ENCODE measurements at regions not wholly inside any gene's neighbourhood (a gene's known extent, or its start where the extent isn't known, plus 50 kb on each side); places are given as distances from the start of the nearest gene placed in this dataset.
A peak's percentile ranks its signal among the peaks of the same experiment; 100 is the strongest.

GRCh38 chr22:49494555-49494954 is 333.1 kb downstream of the BRD1 start:
- in situ Hi-C loops (cut with HindIII; ENCODE audit: low pct_unique_long_range_greater_than_20kb, low sequenced_read_pairs): no loop called here
- DNase-seq (ENCODE audit: low read depth in 1 of 2, low spot score in 1 of 2): no peak
- no peak for TF ChIP-seq JUND (IDR thresholded peaks at IDR 0.05; ENCODE audit: low read depth)

- in situ Hi-C loops (cut with HindIII; ENCODE audit: low pct_unique_long_range_greater_than_20kb, low sequenced_read_pairs): no loop called here
- no peak for TF ChIP-seq JUND (IDR thresholded peaks at IDR 0.05; ENCODE audit: low read depth)
- DNase-seq (ENCODE audit: low read depth in 1 of 2, low spot score in 1 of 2): no peak
Measured at GRCh38 chr22:49492741-49493251, 334.9 kb downstream of the BRD1 start.

- TF ChIP-seq JUND (IDR thresholded peaks at IDR 0.05; ENCODE audit: low read depth): no peak
- in situ Hi-C loops (cut with HindIII; ENCODE audit: low pct_unique_long_range_greater_than_20kb, low sequenced_read_pairs): no loop called here
- DNase-seq (ENCODE audit: low read depth in 1 of 2, low spot score in 1 of 2): no peak
Measured at GRCh38 chr22:49492308-49492707, 335.4 kb downstream of the BRD1 start.

- no peak for TF ChIP-seq JUND (IDR thresholded peaks at IDR 0.05; ENCODE audit: low read depth)
- in situ Hi-C loops (cut with HindIII; ENCODE audit: low pct_unique_long_range_greater_than_20kb, low sequenced_read_pairs): no loop called here
- DNase-seq (ENCODE audit: low read depth in 1 of 2, low spot score in 1 of 2): no peak
Measured at GRCh38 chr22:49491726-49492125, 335.9 kb downstream of the BRD1 start.

- in situ Hi-C loops (cut with HindIII; ENCODE audit: low pct_unique_long_range_greater_than_20kb, low sequenced_read_pairs): no loop called here
- DNase-seq (ENCODE audit: low read depth in 1 of 2, low spot score in 1 of 2): no peak
- no peak for TF ChIP-seq JUND (IDR thresholded peaks at IDR 0.05; ENCODE audit: low read depth)
Measured at GRCh38 chr22:49491221-49491635, 336.4 kb downstream of the BRD1 start.

GRCh38 chr22:49490692-49491091 is 337.0 kb downstream of the BRD1 start:
- DNase-seq (ENCODE audit: low read depth in 1 of 2, low spot score in 1 of 2): no peak
- in situ Hi-C loops (cut with HindIII; ENCODE audit: low pct_unique_long_range_greater_than_20kb, low sequenced_read_pairs): no loop called here
- no peak for TF ChIP-seq JUND (IDR thresholded peaks at IDR 0.05; ENCODE audit: low read depth)

- no peak for DNase-seq (ENCODE audit: low read depth in 1 of 2, low spot score in 1 of 2)
- in situ Hi-C loops (cut with HindIII; ENCODE audit: low pct_unique_long_range_greater_than_20kb, low sequenced_read_pairs): no loop called here
- TF ChIP-seq JUND (IDR thresholded peaks at IDR 0.05; ENCODE audit: low read depth): no peak
Measured at GRCh38 chr22:49489821-49490220, 337.9 kb downstream of the BRD1 start.

- DNase-seq (ENCODE audit: low read depth in 1 of 2, low spot score in 1 of 2): no peak
- in situ Hi-C loops (cut with HindIII; ENCODE audit: low pct_unique_long_range_greater_than_20kb, low sequenced_read_pairs): no loop called here
- TF ChIP-seq JUND (IDR thresholded peaks at IDR 0.05; ENCODE audit: low read depth): no peak
Measured at GRCh38 chr22:49488943-49489342, 338.7 kb downstream of the BRD1 start.

GRCh38 chr22:49487950-49488349 is 339.7 kb downstream of the BRD1 start:
- in situ Hi-C loops (cut with HindIII; ENCODE audit: low pct_unique_long_range_greater_than_20kb, low sequenced_read_pairs): no loop called here
- peak; percentile 59 to 87 for DNase-seq (ENCODE audit: low read depth in 1 of 2, low spot score in 1 of 2)

GRCh38 chr22:49486225-49486624 is 341.4 kb downstream of the BRD1 start:
- in situ Hi-C loops (cut with HindIII; ENCODE audit: low pct_unique_long_range_greater_than_20kb, low sequenced_read_pairs): no loop called here
- TF ChIP-seq JUND (IDR thresholded peaks at IDR 0.05; ENCODE audit: low read depth): no peak
- DNase-seq (ENCODE audit: low read depth in 1 of 2, low spot score in 1 of 2): no peak

More at GRCh38 chr22:49487950-49488349, 339.7 kb downstream of the BRD1 start:
- TF ChIP-seq JUND (IDR thresholded peaks at IDR 0.05; ENCODE audit: low read depth): peak; percentile 76

- in situ Hi-C loops (cut with HindIII; ENCODE audit: low pct_unique_long_range_greater_than_20kb, low sequenced_read_pairs): no loop called here
- DNase-seq (ENCODE audit: low read depth in 1 of 2, low spot score in 1 of 2): no peak
- no peak for TF ChIP-seq JUND (IDR thresholded peaks at IDR 0.05; ENCODE audit: low read depth)
Measured at GRCh38 chr22:49483946-49484345, 343.7 kb downstream of the BRD1 start.

GRCh38 chr22:49483281-49483870 is 344.3 kb downstream of the BRD1 start:
- no peak for DNase-seq (ENCODE audit: low read depth in 1 of 2, low spot score in 1 of 2)
- in situ Hi-C loops (cut with HindIII; ENCODE audit: low pct_unique_long_range_greater_than_20kb, low sequenced_read_pairs): no loop called here
- no peak for TF ChIP-seq JUND (IDR thresholded peaks at IDR 0.05; ENCODE audit: low read depth)

- no peak for TF ChIP-seq JUND (IDR thresholded peaks at IDR 0.05; ENCODE audit: low read depth)
- no peak for DNase-seq (ENCODE audit: low read depth in 1 of 2, low spot score in 1 of 2)
- in situ Hi-C loops (cut with HindIII; ENCODE audit: low pct_unique_long_range_greater_than_20kb, low sequenced_read_pairs): no loop called here
Measured at GRCh38 chr22:49482811-49483210, 344.9 kb downstream of the BRD1 start.
